Activated T-cell treated with anti-CD3 and anti-CD28 coated beads, Interleukin-2, amount 50 U/mL, for 72 hours (primary cell): ENCODE measurements at regions not wholly inside any gene's neighbourhood (a gene's known extent, or its start where the extent isn't known, plus 50 kb on each side); places are given as distances from the start of the nearest gene placed in this dataset.

ENCODE experiments used
- ATAC-seq, 2 donors: fragments of 150-1000 bp; cut with Tn5 transposase; replicated peaks in 1 of 2; 2 replicates each; pipeline ENCODE4 v1.10.0; 2021; ENCODE audit warnings: moderate library complexity in 2 of 2, mild to moderate bottlenecking in 1 of 2
- DNase-seq, 2 donors: peaks; one replicate each; pipeline ENCODE4 v3.0.0; 2021 to 2022; ENCODE audit warnings: mixed read lengths in 1 of 2
- H3K27ac Mint-ChIP-seq: one replicate; pipeline ENCODE4 v1.8.0; 2022; ENCODE audit warnings: mild to moderate bottlenecking, moderate library complexity, mixed read lengths
- H3K27me3 Mint-ChIP-seq: one replicate; pipeline ENCODE4 v1.8.0; 2022; ENCODE audit warnings: low read depth, mixed read lengths
- H3K36me3 Mint-ChIP-seq, 2 donors: one replicate each; pipeline ENCODE4 v1.8.0; 2022; ENCODE audit warnings: mixed read lengths in 2 of 2, mild to moderate bottlenecking in 1 of 2; ENCODE audit not compliant: insufficient read depth in 2 of 2
- H3K4me1 Mint-ChIP-seq: one replicate; pipeline ENCODE4 v1.8.0; 2022; ENCODE audit warnings: low read depth, mixed read lengths
- H3K4me3 Mint-ChIP-seq, 2 donors: one replicate each; pipeline ENCODE4 v1.8.0; 2022; ENCODE audit warnings: mild to moderate bottlenecking in 2 of 2, mixed read lengths in 2 of 2, moderate library complexity in 2 of 2
- H3K9me3 Mint-ChIP-seq, 2 donors: one replicate each; pipeline ENCODE4 v1.8.0; 2022; ENCODE audit warnings: mixed read lengths in 2 of 2

DNA sequence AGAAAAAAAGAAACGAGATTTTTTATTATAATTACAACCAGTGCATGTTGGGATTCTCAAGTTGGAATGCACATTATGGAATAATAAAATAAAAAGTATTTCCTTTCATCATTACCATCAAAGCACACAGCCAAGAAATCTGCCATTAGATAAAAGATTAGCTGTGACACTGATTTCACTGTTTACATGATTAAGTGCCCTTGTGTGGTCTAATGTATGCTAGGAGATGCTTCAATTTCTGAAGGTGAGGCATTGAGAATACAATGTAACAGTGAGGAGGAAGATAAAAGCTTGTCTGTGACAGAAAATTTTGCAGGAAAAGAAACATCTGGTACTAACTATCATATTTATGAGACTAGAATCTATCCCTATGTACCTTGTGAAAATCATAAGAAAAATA, 409.7 kb upstream of the PRMT6 start:
- DNase-seq (no peak), ATAC-seq (no peak)
- Mint-ChIP-seq H3K36me3 (no peaks in the 10 kb centered on the region), H3K9me3 (peaks cover 4 to 6% of the 10 kb centered on the region in 2 donors), H3K4me1 (no peaks in the 10 kb centered on the region), H3K27me3 (no peaks in the 10 kb centered on the region), H3K27ac (no peak overlapping the region), H3K4me3 (no peak overlapping the region)

DNA sequence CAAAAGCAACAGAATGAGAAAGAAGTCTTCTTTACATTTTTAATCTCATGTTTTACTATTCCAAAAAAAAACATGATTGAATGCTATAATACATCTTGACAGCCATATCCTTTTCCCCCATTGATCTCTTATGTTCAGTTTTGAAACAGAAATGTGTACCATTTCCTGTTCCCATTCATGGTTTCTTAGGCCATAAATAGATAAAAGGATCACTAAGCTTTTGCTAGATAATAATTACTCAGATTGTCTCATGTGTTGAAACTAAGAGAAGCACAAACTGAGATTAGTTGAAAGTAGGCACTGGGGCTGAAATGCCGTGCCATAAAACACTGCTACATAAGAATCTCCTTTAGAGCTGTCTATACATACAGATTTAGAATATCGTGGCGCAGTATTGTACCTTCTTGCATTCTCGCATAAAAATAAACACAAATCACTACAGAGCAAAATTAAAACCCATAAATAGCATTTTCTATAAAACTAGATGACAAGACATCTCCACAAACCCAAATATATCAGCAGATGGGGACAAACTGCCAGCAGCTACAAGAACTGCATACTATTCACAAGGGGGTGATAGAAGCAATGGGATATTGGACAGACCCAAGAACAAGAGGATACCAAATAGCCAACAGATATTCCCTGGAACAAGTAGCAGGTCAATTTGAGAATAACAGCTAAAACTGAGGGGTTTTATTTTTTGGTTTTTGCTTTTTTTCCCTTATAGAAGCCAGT, 405.3 kb upstream of the PRMT6 start:
- no peaks in the 10 kb centered on the region for H3K4me1 Mint-ChIP-seq
- no peak overlapping the region for H3K27ac Mint-ChIP-seq
- no peaks in the 10 kb centered on the region for H3K36me3 Mint-ChIP-seq
- no peak overlapping the region for H3K4me3 Mint-ChIP-seq
- ATAC-seq = no peak
- DNase-seq = no peak
- peaks cover 4 to 8% of the 10 kb centered on the region in 2 donors for H3K9me3 Mint-ChIP-seq
- no peaks in the 10 kb centered on the region for H3K27me3 Mint-ChIP-seq

DNA sequence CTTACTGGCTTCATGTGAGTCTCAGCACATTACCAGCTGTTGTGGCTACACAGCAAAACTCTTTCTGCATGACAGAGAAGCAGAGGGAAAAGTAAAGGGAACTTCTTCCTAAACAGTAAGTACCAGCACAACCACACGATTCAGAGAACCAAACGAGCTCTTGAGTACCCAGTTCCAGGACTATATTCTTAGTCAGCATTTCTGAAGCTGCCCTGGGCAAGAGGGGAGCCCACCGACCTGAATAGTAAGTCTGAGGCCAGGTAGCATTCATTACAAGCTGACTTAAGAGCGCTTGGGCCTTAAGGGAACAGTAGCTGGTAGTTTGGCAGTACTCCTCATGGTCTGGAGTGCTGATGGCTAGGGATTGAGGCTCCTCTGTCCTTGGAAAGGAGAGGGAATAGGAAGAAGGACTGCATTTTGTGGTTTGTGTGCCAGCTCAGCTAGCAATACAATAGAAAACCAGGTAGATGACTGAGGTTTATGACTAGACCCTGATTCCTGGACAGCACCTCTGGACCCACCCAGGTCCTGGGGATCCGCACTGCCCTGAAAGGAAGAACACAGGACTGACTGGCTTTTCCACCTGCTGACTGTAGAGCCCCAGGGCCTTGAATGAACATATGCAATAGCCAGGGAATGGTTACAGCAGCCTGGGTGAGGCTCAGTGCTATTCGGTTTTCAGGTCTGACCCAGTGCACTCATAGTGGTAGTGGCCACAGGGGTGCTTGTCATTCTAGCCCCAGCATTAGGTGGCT, 396.8 kb upstream of the PRMT6 start:
- DNase-seq (no peak), ATAC-seq (no peak)
- Mint-ChIP-seq H3K4me3 (no peak overlapping the region), H3K4me1 (no peaks in the 10 kb centered on the region), H3K36me3 (peaks cover 1 to 3% of the 10 kb centered on the region in 2 donors), H3K27me3 (no peaks in the 10 kb centered on the region), H3K9me3 (peaks cover 9 to 15% of the 10 kb centered on the region in 2 donors), H3K27ac (no peak overlapping the region)

DNA sequence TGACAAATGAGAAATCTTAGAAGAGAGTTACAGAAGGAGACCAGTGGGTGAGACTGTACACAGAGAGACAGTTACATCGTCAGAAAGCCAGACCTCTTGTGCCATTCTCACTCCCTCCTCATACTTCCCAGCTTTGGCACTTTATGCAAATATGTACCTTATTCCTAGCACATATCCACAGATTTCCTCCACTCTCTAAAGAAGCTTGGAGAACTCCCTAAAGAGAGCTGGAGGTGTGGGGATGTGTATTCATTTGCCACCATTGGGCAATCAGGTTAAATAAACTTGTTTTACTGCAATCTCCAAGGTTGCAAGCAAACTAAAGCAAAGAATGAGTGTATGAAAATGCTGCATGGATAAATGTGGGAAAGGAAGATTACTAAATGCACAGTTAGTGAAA, 380.9 kb upstream of the PRMT6 start:
- Mint-ChIP-seq H3K4me1 (no peaks in the 10 kb centered on the region), H3K36me3 (no peaks in the 10 kb centered on the region), H3K4me3 (no peak overlapping the region), H3K27ac (no peak overlapping the region), H3K9me3 (peaks cover 1 to 7% of the 10 kb centered on the region in 2 donors), H3K27me3 (no peaks in the 10 kb centered on the region)
- ATAC-seq (no peak), DNase-seq (no peak)

DNA sequence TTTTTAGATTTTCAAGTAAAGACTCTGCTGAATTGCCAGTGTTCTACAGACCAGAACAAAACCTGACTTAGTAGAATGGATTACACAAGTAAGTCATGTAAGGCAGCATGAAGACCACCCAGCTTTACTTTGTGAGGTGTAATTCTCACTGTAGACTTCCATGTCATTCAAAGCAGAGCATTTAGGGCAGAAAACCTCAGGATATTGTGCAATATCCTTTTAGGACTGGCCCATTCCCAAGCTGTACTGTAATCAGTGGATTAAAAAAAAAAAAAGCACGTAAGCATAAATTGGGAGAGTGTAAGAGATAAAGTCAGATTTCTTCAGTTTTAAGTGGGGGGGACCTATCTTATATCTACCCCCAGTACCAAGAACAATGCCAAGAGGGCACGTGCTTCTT, 380.5 kb upstream of the PRMT6 start:
- Mint-ChIP-seq H3K27me3 (no peaks in the 10 kb centered on the region), H3K4me3 (no peak overlapping the region), H3K9me3 (peaks cover 1 to 7% of the 10 kb centered on the region in 2 donors), H3K36me3 (no peaks in the 10 kb centered on the region), H3K27ac (no peak overlapping the region), H3K4me1 (no peaks in the 10 kb centered on the region)
- no peak for ATAC-seq
- DNase-seq = no peak

DNA sequence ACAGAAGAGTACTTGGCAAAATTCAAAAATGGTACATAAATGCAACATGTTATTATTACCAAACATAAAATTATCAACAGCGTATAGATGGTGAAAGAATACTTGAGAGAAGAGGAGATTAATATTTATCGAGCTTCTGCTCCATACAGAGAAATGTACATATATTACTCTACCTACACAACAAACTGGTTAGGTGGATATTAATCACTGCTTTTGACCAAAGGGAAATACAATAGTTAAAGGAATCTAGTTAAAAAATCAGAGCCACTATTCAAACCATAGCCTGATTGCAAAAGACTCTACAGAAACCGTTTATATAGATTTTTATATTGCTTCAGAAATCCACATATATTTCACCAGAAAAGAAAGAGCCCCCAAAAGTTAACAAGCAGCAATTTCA, 379.3 kb upstream of the PRMT6 start:
- no peak overlapping the region for H3K4me3 Mint-ChIP-seq
- no peak for ATAC-seq
- H3K27ac Mint-ChIP-seq = no peak overlapping the region
- DNase-seq = no peak
- H3K36me3 Mint-ChIP-seq = no peaks in the 10 kb centered on the region
- no peaks in the 10 kb centered on the region for H3K27me3 Mint-ChIP-seq
- peaks cover 5% of the 10 kb centered on the region in 2 donors for H3K9me3 Mint-ChIP-seq
- H3K4me1 Mint-ChIP-seq = no peaks in the 10 kb centered on the region

DNA sequence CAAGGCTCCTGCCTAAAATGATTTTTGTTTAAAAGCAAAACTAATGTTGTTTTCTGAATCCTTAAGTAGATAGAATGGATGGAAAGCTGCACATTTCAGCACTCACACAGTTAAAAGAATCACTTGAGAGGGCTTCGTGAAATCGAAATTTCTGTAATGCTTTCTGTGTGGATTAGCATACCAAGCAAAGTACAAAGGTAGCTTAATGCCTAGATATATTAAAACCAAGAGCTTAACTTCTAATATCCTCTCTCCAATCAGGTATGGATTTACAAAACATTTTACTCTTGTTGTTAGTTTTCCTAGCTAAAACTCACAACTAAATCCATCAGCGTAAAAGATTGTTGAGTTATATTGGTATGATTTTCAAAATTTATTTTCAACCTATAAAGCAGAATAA, 378.8 kb upstream of the PRMT6 start:
- H3K4me3 Mint-ChIP-seq = no peak overlapping the region
- no peaks in the 10 kb centered on the region for H3K27me3 Mint-ChIP-seq
- no peak overlapping the region for H3K27ac Mint-ChIP-seq
- ATAC-seq (no peak), DNase-seq (no peak)
- peaks cover 2 to 6% of the 10 kb centered on the region in 2 donors for H3K9me3 Mint-ChIP-seq
- H3K4me1 Mint-ChIP-seq = no peaks in the 10 kb centered on the region
- H3K36me3 Mint-ChIP-seq = no peaks in the 10 kb centered on the region

DNA sequence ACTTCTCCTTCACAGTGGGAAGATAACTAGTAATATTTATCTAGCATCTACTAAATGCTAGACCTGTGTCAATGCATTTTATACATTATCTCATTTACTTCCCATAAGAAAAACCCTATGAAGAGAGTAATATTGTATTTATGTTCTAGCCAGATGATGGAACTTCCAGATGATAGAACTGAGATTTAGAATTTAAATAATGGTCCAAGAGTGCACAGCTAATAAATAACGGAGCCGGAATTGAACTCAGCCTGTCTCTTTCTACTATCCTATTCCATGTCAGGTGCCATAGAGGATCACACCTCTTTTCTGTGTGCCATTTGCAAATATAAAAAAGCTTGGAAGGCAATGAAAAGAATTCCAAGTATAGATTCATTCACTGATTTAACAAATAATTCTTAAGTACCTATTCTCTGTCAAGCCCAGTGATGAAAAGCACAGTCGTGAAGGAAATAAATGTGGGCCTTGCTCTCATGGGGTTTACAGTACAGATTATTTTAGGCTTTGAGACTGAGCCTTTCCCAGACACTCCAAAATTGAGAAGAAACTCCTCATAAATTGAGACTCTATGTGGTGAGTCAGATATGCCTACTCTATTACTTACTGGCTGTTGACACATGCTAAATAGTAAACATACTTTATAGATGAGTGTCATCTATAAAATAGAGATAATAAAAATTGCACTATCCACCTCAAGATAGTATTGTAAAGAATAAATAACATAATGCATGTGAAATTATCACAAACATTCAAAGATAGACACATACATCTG, 378.0 kb upstream of the PRMT6 start:
- Mint-ChIP-seq H3K27me3 (no peaks in the 10 kb centered on the region), H3K4me1 (no peaks in the 10 kb centered on the region), H3K36me3 (no peaks in the 10 kb centered on the region), H3K9me3 (peaks cover 2 to 6% of the 10 kb centered on the region in 2 donors), H3K4me3 (no peak overlapping the region), H3K27ac (no peak overlapping the region)
- DNase-seq = no peak
- no peak for ATAC-seq

DNA sequence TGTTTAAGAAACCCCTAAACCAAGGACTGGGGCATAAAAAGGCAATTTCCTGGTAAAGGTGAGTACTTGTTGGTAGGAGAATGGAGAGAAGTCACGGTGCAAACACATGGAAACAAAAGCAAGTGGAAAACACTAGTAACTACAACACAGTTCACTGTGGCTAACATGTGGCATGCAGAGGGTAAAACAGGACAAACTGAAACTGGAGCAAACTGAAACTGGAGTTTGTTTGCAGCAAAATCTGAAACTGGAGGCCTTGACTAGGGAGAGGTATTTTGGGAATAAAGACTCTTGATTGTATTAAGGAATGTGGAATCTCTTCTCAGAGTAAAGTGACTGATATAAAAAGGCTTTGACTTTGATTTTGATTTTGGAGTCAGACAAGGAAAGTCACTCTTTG, 376.3 kb upstream of the PRMT6 start:
- Mint-ChIP-seq H3K4me3 (no peak overlapping the region), H3K27me3 (no peaks in the 10 kb centered on the region), H3K9me3 (peaks cover 6% of the 10 kb centered on the region in 2 donors), H3K36me3 (no peaks in the 10 kb centered on the region), H3K4me1 (no peaks in the 10 kb centered on the region), H3K27ac (no peak overlapping the region)
- DNase-seq (no peak), ATAC-seq (no peak)

DNA sequence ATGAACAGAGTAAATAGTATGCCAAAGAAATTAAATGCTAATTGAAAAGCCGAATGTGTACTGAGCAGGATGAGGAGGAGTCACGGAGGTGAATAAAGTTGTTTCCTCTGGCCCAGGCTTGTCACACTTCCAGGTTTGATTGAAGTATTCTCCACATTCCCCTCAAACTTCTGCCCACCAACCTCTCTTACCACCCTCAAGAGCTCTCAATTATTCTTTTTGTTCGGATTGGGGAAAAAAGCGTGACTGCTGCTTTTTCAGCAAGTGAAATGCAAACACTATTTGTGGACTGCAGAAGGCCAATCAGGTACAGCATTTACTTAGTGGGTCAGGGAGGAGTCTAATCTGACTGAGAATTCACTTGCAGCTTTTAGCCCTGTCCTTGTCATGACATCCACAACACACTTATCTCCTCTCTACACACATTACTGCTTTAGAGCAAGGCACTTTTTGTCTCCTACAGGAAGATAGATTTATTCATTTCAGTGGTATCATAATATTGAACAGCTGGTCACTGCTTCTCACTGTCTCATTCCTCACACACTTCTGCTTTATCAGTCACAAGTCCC, 375.6 kb upstream of the PRMT6 start:
- Mint-ChIP-seq H3K4me3 (no peak overlapping the region), H3K4me1 (no peaks in the 10 kb centered on the region), H3K27me3 (no peaks in the 10 kb centered on the region), H3K27ac (no peak overlapping the region), H3K9me3 (peaks cover 6% of the 10 kb centered on the region in 2 donors), H3K36me3 (no peaks in the 10 kb centered on the region)
- ATAC-seq = no peak
- DNase-seq = no peak

DNA sequence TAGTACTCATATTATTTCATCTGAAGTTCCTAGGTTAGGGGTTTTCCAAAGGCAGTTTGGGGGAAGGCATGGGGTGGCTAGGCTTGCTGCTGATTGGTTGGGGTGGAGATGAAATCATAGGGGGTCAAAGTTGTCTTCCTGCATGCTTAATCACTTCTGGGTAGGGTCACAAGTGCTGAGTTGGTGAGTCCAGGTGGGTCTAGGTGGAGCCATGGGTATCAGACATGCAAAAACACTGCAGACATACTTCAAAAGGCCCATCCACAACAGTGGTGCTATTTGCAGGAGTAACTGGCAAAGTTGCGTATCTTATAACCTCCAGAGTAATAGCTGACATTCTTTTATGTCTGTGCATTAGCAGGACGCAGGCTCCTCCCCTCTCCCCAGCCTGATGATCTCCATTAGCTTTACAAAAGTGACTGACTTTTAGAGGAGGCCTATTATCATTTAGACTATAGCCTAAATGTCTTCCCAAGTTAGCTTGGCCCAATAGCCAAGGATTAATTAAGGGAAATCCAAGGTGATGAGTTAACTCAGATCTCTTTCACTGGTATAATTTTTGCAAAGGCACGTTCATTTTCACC, 374.4 kb upstream of the PRMT6 start:
- ATAC-seq (no peak), DNase-seq (no peak)
- peaks cover 5 to 6% of the 10 kb centered on the region in 2 donors for H3K9me3 Mint-ChIP-seq
- H3K36me3 Mint-ChIP-seq = no peaks in the 10 kb centered on the region
- no peak overlapping the region for H3K27ac Mint-ChIP-seq
- no peaks in the 10 kb centered on the region for H3K4me1 Mint-ChIP-seq
- H3K4me3 Mint-ChIP-seq = no peak overlapping the region
- H3K27me3 Mint-ChIP-seq = no peaks in the 10 kb centered on the region

DNA sequence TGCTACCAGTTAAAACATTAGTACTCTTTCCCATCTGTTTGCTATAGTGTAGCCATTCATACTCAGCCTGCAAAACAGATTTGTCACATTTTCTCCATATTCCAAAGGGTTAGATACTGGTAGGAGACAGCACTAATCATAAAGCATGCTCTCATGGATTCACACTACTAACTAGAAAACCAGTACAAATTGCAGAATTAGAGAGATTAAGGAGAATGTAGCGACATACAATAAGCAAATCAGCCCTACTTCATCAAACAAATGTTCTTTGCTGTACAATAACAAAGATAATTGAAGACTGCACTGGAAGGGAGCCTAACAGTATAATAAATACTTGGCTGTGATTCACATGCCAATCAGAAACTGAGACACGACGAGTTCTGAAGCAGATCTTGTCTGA, 368.0 kb upstream of the PRMT6 start:
- no peak for ATAC-seq
- DNase-seq = no peak
- H3K9me3 Mint-ChIP-seq = peaks cover 5 to 14% of the 10 kb centered on the region in 2 donors
- no peaks in the 10 kb centered on the region for H3K36me3 Mint-ChIP-seq
- H3K27me3 Mint-ChIP-seq = no peaks in the 10 kb centered on the region
- no peaks in the 10 kb centered on the region for H3K4me1 Mint-ChIP-seq
- H3K27ac Mint-ChIP-seq = no peak overlapping the region
- no peak overlapping the region for H3K4me3 Mint-ChIP-seq

DNA sequence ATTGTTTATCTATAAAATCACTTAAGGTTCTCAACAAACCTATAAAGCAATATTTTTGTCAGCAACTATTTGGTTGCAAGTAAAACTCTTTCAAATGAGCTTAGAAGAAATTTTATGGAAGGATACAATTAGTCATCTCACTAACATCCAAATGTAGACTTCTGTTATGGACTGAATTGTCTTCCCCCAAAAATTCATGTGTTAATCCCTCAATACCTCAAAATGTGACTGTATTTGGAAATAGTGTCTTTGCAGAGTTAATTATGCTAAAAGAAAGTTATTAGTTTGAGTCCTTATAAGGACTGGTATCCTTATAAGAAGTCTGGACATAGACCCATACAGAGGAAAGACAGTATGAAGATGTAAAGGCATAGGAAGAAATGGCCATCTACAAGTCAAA, 357.8 kb upstream of the PRMT6 start:
- Mint-ChIP-seq H3K9me3 (peaks cover 14 to 16% of the 10 kb centered on the region in 2 donors), H3K27ac (no peak overlapping the region), H3K4me1 (no peaks in the 10 kb centered on the region), H3K27me3 (no peaks in the 10 kb centered on the region), H3K4me3 (no peak overlapping the region), H3K36me3 (peaks cover 0 to 1% of the 10 kb centered on the region in 2 donors)
- ATAC-seq = no peak
- DNase-seq = no peak
